ENCODE measurements at regions not wholly inside any gene's neighbourhood (a gene's known extent, or its start where the extent isn't known, plus 50 kb on each side); places are given as distances from the start of the nearest gene placed in this dataset.
A peak's percentile ranks its signal among the peaks of the same experiment; 100 is the strongest.
"Not testable (repeated sequence)": the region's sequence is repeated elsewhere in the genome, so short reads cannot be mapped to it uniquely, and the experiment has no call there.

- not testable (repeated sequence) for DNase-seq (ENCODE audit: low read depth)
These were observed 138.5 kb downstream of the OR2B2 start for GRCh38 chr6:27773542-27774263.

DNA sequence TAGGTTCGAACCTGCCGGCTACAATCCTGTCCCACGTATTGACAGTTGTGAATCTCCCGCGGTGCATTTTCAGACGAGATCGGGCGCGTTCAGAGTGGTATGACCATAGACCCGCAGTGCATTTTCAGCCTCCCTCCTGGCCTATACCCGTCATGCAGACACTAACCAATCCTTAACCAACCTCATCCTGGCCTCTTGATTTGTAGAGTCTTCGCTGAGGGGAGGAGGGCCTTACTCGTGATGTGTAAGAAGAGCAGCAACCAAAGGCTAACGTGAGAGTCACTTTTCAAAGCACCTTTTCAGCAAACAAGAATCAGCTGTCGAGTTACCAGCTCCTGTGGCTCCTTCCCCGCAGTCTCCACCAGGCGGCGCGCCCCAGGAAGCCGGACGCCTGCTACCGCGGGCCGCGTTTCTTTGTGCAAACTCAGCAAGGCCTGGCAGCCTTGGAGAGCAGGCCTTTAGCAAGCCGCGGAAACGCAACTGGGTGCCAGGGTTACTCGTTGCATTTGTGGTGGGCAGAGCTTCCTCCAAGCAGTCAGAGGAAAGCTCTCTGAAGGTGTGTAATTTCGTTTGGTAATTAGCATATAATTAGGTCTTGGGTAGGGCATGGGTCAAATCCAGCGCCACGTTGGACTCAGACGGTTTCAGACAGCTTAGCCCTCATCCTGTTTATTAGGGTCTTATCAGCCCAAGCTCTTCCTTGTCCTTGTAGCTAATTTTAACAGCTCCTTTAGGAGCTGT, 139.8 kb downstream of the OR2B2 start:
- DNase-seq (ENCODE audit: low read depth): peak; percentile 85

- no peak for DNase-seq (ENCODE audit: low read depth)
These were observed 141.0 kb downstream of the OR2B2 start for GRCh38 chr6:27771235-27771634.

DNA sequence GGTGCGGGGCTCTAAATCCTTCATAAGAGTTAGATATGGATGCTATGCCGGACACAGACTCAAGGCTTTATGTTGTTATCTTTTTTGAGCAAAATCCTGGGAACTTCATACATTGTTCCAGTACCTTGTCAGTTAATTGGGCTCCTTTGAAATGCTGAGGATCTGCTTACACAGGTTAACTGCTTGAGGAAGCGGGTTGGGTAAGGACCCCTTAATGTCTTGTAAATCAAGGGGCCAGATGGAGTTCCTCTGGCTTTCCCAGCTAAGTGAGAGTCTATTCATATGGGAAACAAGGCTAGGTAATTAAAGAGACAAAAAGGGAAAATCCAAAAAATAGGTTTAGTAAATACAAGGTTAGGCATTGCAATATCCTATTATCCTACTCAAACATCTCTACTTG, 141.5 kb downstream of the OR2B2 start:
- DNase-seq (ENCODE audit: low read depth): no peak

- DNase-seq (ENCODE audit: low read depth): no peak
These were observed 143.6 kb downstream of the OR2B2 start for GRCh38 chr6:27768556-27768955.

- DNase-seq (ENCODE audit: low read depth): no peak
These were observed 144.3 kb downstream of the OR2B2 start for GRCh38 chr6:27767851-27768250.

DNA sequence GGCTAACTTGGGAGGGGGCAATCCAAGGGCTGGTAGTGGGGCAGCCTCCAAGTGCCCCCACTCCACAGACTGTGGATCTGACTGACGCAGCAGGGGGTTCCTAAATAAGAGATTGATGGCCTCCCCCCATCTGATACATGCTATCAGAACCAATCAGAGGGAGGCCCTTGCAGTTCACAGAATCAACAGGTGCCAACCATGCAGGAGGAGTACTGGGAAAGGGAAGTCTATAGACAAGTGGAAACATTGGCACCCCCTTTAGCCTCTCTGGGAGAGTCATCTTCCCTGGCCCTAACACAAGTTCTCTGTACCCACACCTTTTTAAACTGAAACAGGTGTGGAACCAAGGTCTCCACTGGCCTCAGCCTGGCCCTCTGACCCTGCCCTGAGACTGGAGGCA, 145.8 kb downstream of the OR2B2 start:
- DNase-seq (ENCODE audit: low read depth): no peak

GRCh38 chr6:27765028-27765590, 147.1 kb downstream of the OR2B2 start:
- DNase-seq (ENCODE audit: low read depth): no peak

- no peak for DNase-seq (ENCODE audit: low read depth)
These were observed 150.8 kb downstream of the OR2B2 start for GRCh38 chr6:27761391-27761790.

DNA sequence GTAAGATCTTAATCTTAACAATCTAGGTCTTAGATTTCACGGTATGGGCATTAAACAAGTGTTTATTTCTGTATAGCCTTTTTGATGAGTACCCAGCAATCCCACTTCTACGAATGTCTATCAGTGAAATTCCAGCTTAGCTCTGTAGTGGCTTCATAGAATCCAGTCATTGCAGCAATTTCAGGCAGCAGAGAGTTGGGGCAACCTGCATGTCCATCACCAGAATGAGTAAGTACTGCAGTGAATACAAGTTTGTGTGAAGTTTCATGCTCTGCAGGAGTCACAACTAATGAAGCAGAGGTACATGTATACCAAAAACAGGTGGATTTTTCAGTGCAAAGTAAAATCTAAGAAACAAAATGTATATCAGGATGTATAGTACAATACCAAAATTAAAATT, 151.7 kb downstream of the OR2B2 start:
- DNase-seq (ENCODE audit: low read depth): no peak

- DNase-seq (ENCODE audit: low read depth): no peak
These were observed 152.3 kb downstream of the OR2B2 start for GRCh38 chr6:27759930-27760329.

GRCh38 chr6:27758491-27758890, 153.7 kb downstream of the OR2B2 start:
- no peak for DNase-seq (ENCODE audit: low read depth)

- DNase-seq (ENCODE audit: low read depth): no peak
These were observed 154.9 kb downstream of the OR2B2 start for GRCh38 chr6:27757307-27757706.

DNA sequence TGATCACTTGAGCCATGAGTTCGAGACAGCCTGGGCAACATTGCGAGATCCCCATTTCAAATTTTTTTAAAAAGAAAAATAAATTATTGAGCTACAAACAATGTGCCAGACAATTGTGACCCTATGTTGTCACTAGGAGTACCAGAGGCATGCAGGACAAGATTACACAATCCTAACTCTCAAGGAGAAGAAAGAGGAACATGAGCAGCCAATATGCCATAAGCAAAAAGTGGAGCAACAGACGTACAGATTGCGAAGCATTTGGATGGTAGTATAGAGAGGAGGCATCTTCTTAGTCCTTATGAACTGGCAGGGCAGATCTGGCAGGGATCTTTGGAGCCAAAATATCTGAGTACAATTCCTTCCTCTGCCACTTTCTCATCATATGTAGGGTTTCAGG, 156.4 kb downstream of the OR2B2 start:
- no peak for DNase-seq (ENCODE audit: low read depth)

DNA sequence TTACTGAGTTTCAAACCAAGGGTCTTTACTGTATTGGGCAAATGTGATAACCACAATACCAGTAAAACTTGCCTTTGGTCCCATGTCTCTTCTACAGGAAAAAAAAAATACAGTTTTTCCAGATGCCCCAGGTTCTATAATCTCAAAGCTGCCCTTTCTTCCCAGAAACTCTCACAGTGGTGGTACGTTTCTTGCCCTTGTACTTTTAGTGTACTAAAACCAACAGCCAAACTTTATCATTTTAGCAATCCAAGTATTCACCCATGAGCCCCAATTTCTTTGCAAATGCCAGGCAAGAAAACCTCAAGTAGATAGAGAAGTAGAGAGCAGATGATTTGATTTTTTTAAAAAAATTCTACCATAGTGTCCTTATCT, 157.8 kb downstream of the OR2B2 start:
- DNase-seq (ENCODE audit: low read depth): no peak

DNA sequence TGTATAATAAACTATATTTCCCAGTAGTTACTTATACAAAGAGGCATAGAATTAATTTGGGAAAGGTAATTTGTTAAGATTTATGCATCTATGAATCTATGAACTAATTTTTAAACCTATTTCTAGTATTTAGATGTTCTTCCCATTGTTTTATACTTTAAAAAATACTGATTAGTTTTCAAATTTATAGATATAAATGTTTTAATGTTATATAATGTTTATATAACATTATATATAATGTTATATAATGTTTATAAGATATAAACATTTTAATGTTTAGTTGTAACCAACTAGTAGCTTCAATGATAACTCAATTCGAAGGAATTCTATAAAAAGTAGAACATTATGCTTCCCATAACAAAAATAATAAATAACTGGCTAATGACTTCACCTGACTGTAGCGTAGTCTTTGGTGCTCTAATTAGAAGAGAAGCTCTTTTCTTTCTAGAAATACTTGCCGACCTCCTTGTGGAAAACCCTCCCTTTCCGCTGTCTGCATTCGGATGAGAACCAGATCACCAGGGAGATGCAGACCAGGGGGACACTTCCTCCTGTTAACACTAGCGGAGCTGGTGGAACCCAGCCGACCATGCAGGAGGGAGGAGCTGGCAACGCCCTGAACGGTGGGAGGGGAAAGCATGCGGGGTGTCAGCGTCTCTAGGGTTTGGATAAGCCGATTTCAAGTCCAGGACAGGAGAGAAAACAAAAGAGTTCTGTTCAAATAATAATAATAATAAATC, 158.4 kb downstream of the OR2B2 start:
- DNase-seq (ENCODE audit: low read depth): peak; percentile 87

DNA sequence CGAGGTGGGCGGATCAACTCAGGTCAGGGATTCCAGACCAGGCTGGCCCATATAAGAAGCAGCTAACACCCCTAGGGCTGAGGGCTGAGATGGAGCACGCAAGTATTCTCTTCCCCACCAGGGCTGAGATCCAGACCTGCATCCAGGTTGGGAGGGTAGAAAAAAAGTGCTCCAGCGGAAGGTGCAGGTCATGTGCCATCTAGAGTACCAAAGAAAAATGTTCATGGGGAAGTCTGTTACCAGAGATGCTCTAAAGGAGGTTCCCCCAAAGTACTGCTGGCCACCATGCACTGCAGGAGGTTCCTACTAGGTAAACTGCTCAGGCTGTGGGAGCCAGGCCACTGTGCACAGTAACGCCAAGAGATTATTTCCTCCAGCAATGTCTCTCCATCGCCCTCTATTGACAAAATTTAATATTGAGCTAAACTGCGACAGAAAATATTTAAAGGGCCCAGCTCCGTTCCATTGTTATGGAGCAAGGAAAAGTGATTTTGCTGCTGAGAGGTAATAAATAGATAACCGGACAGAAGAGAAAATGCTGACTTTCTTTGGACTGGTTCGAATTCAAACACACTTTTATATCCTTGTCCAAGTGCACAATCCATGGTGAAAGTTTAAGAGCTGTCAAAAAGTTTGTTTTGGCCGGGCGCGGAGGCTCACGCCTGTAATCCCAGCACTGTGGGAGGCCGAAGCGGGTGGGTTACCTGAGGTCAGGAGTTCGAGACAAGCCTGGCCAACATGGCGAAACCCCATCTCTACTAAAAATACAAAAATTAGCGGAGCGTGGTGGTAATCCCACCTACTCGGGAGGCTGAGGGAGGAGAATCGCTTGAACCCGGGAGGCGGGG, 159.9 kb downstream of the OR2B2 start:
- DNase-seq (ENCODE audit: low read depth): peak; percentile 90

DNA sequence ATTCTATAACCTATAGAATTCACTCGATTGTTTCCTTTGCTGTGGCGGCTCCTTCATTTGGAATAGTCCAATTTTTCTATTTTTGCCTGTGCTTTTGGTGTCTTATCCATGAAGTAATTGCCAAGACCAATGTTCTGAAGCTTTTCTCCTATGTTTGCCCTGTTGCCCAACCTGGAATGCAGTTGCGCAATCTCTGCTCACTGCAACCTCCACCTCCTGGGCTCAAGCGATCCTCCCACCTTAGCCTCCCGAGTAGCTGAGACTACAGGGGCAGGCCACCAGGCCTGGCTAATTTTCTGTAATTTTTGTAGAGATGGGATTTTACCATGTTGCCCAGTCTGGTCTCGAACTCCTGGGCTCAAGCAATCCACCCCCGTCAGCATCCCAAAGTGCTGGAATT, 163.5 kb downstream of the OR2B2 start:
- DNase-seq (ENCODE audit: low read depth): no peak

- DNase-seq (ENCODE audit: low read depth): no peak
These were observed 164.6 kb downstream of the OR2B2 start for GRCh38 chr6:27747637-27748036.

DNA sequence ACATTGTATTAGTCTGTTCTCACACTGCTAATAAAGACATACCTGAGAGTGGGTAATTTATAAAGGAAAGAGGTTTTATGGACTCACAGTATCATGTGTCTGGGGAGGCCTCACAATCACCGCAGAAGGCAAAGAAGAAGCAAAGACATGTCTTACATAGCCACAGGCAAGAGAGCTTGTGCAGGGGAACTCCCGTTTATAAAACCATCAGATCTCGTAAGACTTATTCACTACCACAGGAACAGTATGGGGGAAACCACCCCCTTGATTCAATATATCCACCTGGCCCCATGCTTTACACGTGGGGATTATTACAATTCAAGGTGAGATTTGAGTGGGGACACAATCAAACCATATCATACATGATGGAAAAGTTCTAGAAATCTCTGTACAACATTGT, 165.3 kb downstream of the OR2B2 start:
- DNase-seq (ENCODE audit: low read depth): not testable (repeated sequence)

- no peak for DNase-seq (ENCODE audit: low read depth)
These were observed 168.4 kb downstream of the OR2B2 start for GRCh38 chr6:27743787-27744186.

Data from myocyte (in vitro differentiated cells).